Thyroid gland (tissue), 4 donors: ENCODE measurements at regions not wholly inside any gene's neighbourhood (a gene's known extent, or its start where the extent isn't known, plus 50 kb on each side); places are given as distances from the start of the nearest gene placed in this dataset.

Experiments used
- DNase-seq, 2 donors: peaks; one replicate each; pipeline ENCODE4 v3.0.0-alpha.2; 2019
- H3K27ac ChIP-seq, 3 donors: fragments of 200-600 bp; sonication (generic); 1 replicate in 2 of 3; 2 replicates in 1 of 3; pipeline ENCODE4 v1.5.1; 2016 to 2019; ENCODE audit warnings: mild to moderate bottlenecking in 1 of 3, moderate library complexity in 1 of 3
- H3K27me3 ChIP-seq: fragments of 200-600 bp; sonication (generic); one replicate; pipeline ENCODE4 v1.5.1; 2019
- H3K36me3 ChIP-seq, 2 donors: fragments of 200-600 bp; sonication (generic); one replicate each; pipeline ENCODE4 v1.5.1; 2016 to 2019
- H3K4me1 ChIP-seq, 2 donors: fragments of 200-600 bp; sonication (generic); one replicate each; pipeline ENCODE4 v1.5.1; 2017 to 2019
- H3K4me3 ChIP-seq, 3 donors: fragments of 200-600 bp; sonication (generic); replicated peaks in 1 of 3; 1 replicate in 2 of 3; 2 replicates in 1 of 3; pipeline ENCODE4 v1.5.1; 2016; ENCODE audit warnings: mild to moderate bottlenecking in 1 of 3
- H3K9me3 ChIP-seq: fragments of 200-600 bp; sonication (generic); one replicate; pipeline ENCODE4 v1.5.1; 2017
- CTCF ChIP-seq, 6 experiments: fragments of 200-600 bp in 3 of 6; fragments of 450-650 bp in 3 of 6; sonication (generic) in 3 of 6; IDR thresholded peaks; one replicate each; pipeline ENCODE4 v1.5.1; 2016 to 2019; ENCODE audit warnings: antibody characterized with exemption in 6 of 6, mild to moderate bottlenecking in 2 of 6, inconsistent platforms in 1 of 6, moderate library complexity in 1 of 6
- POLR2A ChIP-seq, 2 donors: fragments of 450-650 bp; IDR thresholded peaks; one replicate each; pipeline ENCODE4 v1.6.1; 2017; ENCODE audit warnings: antibody characterized with exemption in 2 of 2, mild to moderate bottlenecking in 2 of 2, moderate library complexity in 1 of 2
- WGBS, 2 donors: methylation state at CpG; one replicate each; pipeline ENCODE4 v1.1.5; 2017; 5-methylcytosine and 5-hydroxymethylcytosine counted together
- intact Hi-C: fragments of 100-400 bp; cut with DNase I; formaldehyde crosslinking; loops from one replicate; pipeline ENCODE4 v1.15.1; 2023

GRCh38 chr10:6741541-6741941 is 161.5 kb upstream of the PRKCQ start:
- H3K4me3 ChIP-seq = no peak overlapping the region
- TF ChIP-seq POLR2A (IDR thresholded peaks at IDR 0.05) = no peak
- no peak for TF ChIP-seq CTCF (IDR thresholded peaks at IDR 0.05)
- no peaks in the 10 kb centered on the region for H3K27me3 ChIP-seq
- WGBS, 2 donors = 22 to 27% methylated on average over 3 of the region's 3 CpGs
- DNase-seq = no peak
- no peaks in the 10 kb centered on the region for H3K36me3 ChIP-seq
- intact Hi-C loops = no loop called here
- H3K4me1 ChIP-seq = peaks cover 9 to 18% of the 10 kb centered on the region in 2 donors
- no peak overlapping the region for H3K27ac ChIP-seq
- no peaks in the 10 kb centered on the region for H3K9me3 ChIP-seq

GRCh38 chr10:6739530-6740174 is 159.6 kb upstream of the PRKCQ start:
- H3K4me3 ChIP-seq = no peak overlapping the region
- no peaks in the 10 kb centered on the region for H3K27me3 ChIP-seq
- H3K4me1 ChIP-seq = peaks cover 9 to 18% of the 10 kb centered on the region in 2 donors
- no peak overlapping the region for H3K27ac ChIP-seq
- DNase-seq = no peak
- WGBS, 2 donors = 89% methylated on average over 11 to 12 of the region's 12 CpGs
- intact Hi-C loops = no loop called here
- TF ChIP-seq CTCF (IDR thresholded peaks at IDR 0.05) (no peak), POLR2A (IDR thresholded peaks at IDR 0.05) (no peak)
- H3K36me3 ChIP-seq = no peaks in the 10 kb centered on the region
- no peaks in the 10 kb centered on the region for H3K9me3 ChIP-seq

- Histone ChIP-seq H3K27me3 (no peaks in the 10 kb centered on the region), H3K4me1 (peaks cover 9 to 18% of the 10 kb centered on the region in 2 donors), H3K27ac (no peak overlapping the region), H3K9me3 (no peaks in the 10 kb centered on the region), H3K4me3 (no peak overlapping the region), H3K36me3 (no peaks in the 10 kb centered on the region)
- WGBS, 2 donors = 17 to 19% methylated on average over 10 to 14 of the region's 14 CpGs
- intact Hi-C loops = no loop called here
- peak; percentile 23 to 52 for DNase-seq
- TF ChIP-seq CTCF (IDR thresholded peaks at IDR 0.05) (no peak), POLR2A (IDR thresholded peaks at IDR 0.05) (no peak)
Observed at GRCh38 chr10:6738112-6738768, 158.2 kb upstream of the PRKCQ start.

- Histone ChIP-seq H3K4me1 (peaks cover 9 to 18% of the 10 kb centered on the region in 2 donors), H3K9me3 (no peaks in the 10 kb centered on the region), H3K36me3 (no peaks in the 10 kb centered on the region), H3K27ac (no peak overlapping the region), H3K27me3 (no peaks in the 10 kb centered on the region), H3K4me3 (no peak overlapping the region)
- intact Hi-C loops = no loop called here
- no peak for DNase-seq
- WGBS, 2 donors = 51 to 62% methylated on average over 6 of the region's 6 CpGs
- no peak for TF ChIP-seq CTCF (IDR thresholded peaks at IDR 0.05)
- no peak for TF ChIP-seq POLR2A (IDR thresholded peaks at IDR 0.05)
Observed at GRCh38 chr10:6737758-6738111, 157.7 kb upstream of the PRKCQ start.

- WGBS, 2 donors = 55 to 70% methylated on average over 9 of the region's 9 CpGs
- Histone ChIP-seq H3K4me3 (no peak overlapping the region), H3K36me3 (no peaks in the 10 kb centered on the region), H3K4me1 (peaks cover 9 to 18% of the 10 kb centered on the region in 2 donors), H3K9me3 (no peaks in the 10 kb centered on the region), H3K27me3 (no peaks in the 10 kb centered on the region), H3K27ac (no peak overlapping the region)
- TF ChIP-seq CTCF (IDR thresholded peaks at IDR 0.05) (no peak), POLR2A (IDR thresholded peaks at IDR 0.05) (no peak)
- intact Hi-C loops = no loop called here
- peak; percentile 40 to 71 for DNase-seq
Observed at GRCh38 chr10:6737080-6737641, 157.1 kb upstream of the PRKCQ start.
